GM12878 (cell line): ENCODE measurements at regions not wholly inside any gene's neighbourhood (a gene's known extent, or its start where the extent isn't known, plus 50 kb on each side); places are given as distances from the start of the nearest gene placed in this dataset.

Source experiments
- DPF2 ChIP-seq: fragments of 450-650 bp; IDR thresholded peaks from 2 replicates; pipeline ENCODE4 v1.6.1; 2017; ENCODE audit warnings: mild to moderate bottlenecking
- EZH2 ChIP-seq: IDR thresholded peaks from 2 replicates; pipeline ENCODE4 v1.6.1; 2012; ENCODE audit warnings: low read depth, mild to moderate bottlenecking, control low read depth, inconsistent platforms, low read length, borderline replicate concordance; ENCODE audit not compliant: control insufficient read depth
- HDAC6 ChIP-seq: fragments of 200-600 bp; sonication (generic); IDR thresholded peaks from one replicate; pipeline ENCODE4 v1.8.0; 2017; ENCODE audit warnings: antibody characterized with exemption; ENCODE audit not compliant: unreplicated experiment
- YY1 ChIP-seq: IDR thresholded peaks from 2 replicates; pipeline ENCODE4 v1.6.1; 2011; ENCODE audit warnings: low read depth, mild to moderate bottlenecking, low read length
- TF ChIP-seq, protein P1 (sequence below), 3 experiments: IDR thresholded peaks in 2 of 3; conservative IDR thresholded peaks in 1 of 3; 2 replicates each; pipeline ENCODE4 v1.5.1; 2011; ENCODE audit warnings: low read depth in 3 of 3, low read length in 3 of 3, mild to moderate bottlenecking in 3 of 3, control low read depth in 2 of 3, moderate library complexity in 2 of 3, inconsistent platforms in 1 of 3, mixed read lengths in 1 of 3; ENCODE audit not compliant: control insufficient read depth in 2 of 3, insufficient read depth in 1 of 3; ENCODE audit errors: extremely low read depth in 1 of 3
- TF ChIP-seq, protein P2 (sequence below): fragments of 450-650 bp; IDR thresholded peaks from 2 replicates; pipeline ENCODE4 v1.6.1; 2017; ENCODE audit warnings: mild to moderate bottlenecking
- TF ChIP-seq, protein P3 (sequence below): fragments of 450-650 bp; IDR thresholded peaks from 2 replicates; pipeline ENCODE4 v1.6.1; 2014; ENCODE audit warnings: mild to moderate bottlenecking

DNA sequence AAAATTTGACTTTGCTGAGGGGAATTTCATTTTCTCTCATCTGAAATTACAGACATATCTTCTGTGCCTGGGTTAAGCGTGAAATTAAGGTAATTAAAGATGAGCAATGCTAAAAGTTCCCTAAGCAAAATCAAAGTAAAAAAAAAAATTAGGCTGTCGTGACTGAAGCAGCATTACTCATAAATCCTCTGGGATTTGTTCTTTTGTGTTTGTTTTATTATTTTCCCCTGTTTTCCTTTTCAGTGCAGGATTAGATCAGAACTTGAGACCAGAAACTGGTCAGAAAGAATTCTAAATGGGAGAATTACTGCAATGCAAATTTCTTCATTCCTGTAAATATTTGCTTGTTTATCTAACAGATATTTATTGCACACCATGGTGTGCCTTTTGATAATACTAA, 141.4 kb upstream of the BET1 start:
- TF ChIP-seq, protein P1, sequence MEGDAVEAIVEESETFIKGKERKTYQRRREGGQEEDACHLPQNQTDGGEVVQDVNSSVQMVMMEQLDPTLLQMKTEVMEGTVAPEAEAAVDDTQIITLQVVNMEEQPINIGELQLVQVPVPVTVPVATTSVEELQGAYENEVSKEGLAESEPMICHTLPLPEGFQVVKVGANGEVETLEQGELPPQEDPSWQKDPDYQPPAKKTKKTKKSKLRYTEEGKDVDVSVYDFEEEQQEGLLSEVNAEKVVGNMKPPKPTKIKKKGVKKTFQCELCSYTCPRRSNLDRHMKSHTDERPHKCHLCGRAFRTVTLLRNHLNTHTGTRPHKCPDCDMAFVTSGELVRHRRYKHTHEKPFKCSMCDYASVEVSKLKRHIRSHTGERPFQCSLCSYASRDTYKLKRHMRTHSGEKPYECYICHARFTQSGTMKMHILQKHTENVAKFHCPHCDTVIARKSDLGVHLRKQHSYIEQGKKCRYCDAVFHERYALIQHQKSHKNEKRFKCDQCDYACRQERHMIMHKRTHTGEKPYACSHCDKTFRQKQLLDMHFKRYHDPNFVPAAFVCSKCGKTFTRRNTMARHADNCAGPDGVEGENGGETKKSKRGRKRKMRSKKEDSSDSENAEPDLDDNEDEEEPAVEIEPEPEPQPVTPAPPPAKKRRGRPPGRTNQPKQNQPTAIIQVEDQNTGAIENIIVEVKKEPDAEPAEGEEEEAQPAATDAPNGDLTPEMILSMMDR (IDR thresholded peaks at IDR 0.05 in 2 of 3, conservative IDR thresholded peaks at IDR 0.05 in 1 of 3; ENCODE audit: control insufficient read depth in 2 of 3, extremely low read depth in 1 of 3, insufficient read depth in 1 of 3, low read depth in 3 of 3, low read length in 3 of 3): no peak
- TF ChIP-seq DPF2 (no peak), HDAC6 (no peak), EZH2 (no peak), YY1 (no peak)
- TF ChIP-seq, protein P2, sequence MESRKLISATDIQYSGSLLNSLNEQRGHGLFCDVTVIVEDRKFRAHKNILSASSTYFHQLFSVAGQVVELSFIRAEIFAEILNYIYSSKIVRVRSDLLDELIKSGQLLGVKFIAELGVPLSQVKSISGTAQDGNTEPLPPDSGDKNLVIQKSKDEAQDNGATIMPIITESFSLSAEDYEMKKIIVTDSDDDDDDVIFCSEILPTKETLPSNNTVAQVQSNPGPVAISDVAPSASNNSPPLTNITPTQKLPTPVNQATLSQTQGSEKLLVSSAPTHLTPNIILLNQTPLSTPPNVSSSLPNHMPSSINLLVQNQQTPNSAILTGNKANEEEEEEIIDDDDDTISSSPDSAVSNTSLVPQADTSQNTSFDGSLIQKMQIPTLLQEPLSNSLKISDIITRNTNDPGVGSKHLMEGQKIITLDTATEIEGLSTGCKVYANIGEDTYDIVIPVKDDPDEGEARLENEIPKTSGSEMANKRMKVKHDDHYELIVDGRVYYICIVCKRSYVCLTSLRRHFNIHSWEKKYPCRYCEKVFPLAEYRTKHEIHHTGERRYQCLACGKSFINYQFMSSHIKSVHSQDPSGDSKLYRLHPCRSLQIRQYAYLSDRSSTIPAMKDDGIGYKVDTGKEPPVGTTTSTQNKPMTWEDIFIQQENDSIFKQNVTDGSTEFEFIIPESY: no peak
- TF ChIP-seq, protein P3, sequence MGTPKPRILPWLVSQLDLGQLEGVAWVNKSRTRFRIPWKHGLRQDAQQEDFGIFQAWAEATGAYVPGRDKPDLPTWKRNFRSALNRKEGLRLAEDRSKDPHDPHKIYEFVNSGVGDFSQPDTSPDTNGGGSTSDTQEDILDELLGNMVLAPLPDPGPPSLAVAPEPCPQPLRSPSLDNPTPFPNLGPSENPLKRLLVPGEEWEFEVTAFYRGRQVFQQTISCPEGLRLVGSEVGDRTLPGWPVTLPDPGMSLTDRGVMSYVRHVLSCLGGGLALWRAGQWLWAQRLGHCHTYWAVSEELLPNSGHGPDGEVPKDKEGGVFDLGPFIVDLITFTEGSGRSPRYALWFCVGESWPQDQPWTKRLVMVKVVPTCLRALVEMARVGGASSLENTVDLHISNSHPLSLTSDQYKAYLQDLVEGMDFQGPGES: no peak
